Neuron (in vitro differentiated cells): ENCODE measurements at regions not wholly inside any gene's neighbourhood (a gene's known extent, or its start where the extent isn't known, plus 50 kb on each side); places are given as distances from the start of the nearest gene placed in this dataset.

Experiments
- H2AFZ ChIP-seq: one replicate; pipeline ENCODE4 v1.6.1; 2013; ENCODE audit warnings: low read depth, mild to moderate bottlenecking, inconsistent platforms, low read length, moderate library complexity
- H3K27me3 ChIP-seq: one replicate; pipeline ENCODE4 v1.6.1; 2013; ENCODE audit warnings: low read length; ENCODE audit not compliant: insufficient read depth
- H3K36me3 ChIP-seq: one replicate; pipeline ENCODE4 v1.6.1; 2013; ENCODE audit warnings: low read length; ENCODE audit not compliant: insufficient read depth
- H3K4me1 ChIP-seq: one replicate; pipeline ENCODE4 v1.6.1; 2013; ENCODE audit warnings: low read length; ENCODE audit not compliant: insufficient read depth
- H3K4me3 ChIP-seq: 2 replicates; pipeline ENCODE4 v1.5.1; 2013; ENCODE audit warnings: mild to moderate bottlenecking, low read length, moderate library complexity
- H3K9me3 ChIP-seq: one replicate; pipeline ENCODE4 v1.6.1; 2013; ENCODE audit warnings: low read length

GRCh38 chr17:17398188-17398942 is 78.4 kb upstream of the MED9 start:
- no peaks in the 10 kb centered on the region for H3K9me3 ChIP-seq
- no peaks in the 10 kb centered on the region for H3K4me1 ChIP-seq
- no peak overlapping the region for H3K4me3 ChIP-seq
- peaks cover 8% of the 10 kb centered on the region for H3K27me3 ChIP-seq
- H2AFZ ChIP-seq, result no peak overlapping the region
- no peaks in the 10 kb centered on the region for H3K36me3 ChIP-seq

GRCh38 chr17:17398943-17399926 is 77.6 kb upstream of the MED9 start:
- Histone ChIP-seq H3K4me1 (no peaks in the 10 kb centered on the region), H3K9me3 (no peaks in the 10 kb centered on the region), H2AFZ (no peak overlapping the region), H3K27me3 (peaks cover 11% of the 10 kb centered on the region), H3K36me3 (no peaks in the 10 kb centered on the region), H3K4me3 (no peak overlapping the region)

GRCh38 chr17:17400070-17400469 is 76.7 kb upstream of the MED9 start:
- no peak overlapping the region for H3K4me3 ChIP-seq
- no peaks in the 10 kb centered on the region for H3K36me3 ChIP-seq
- H3K27me3 ChIP-seq, result peaks cover 18% of the 10 kb centered on the region
- no peaks in the 10 kb centered on the region for H3K4me1 ChIP-seq
- H2AFZ ChIP-seq, result no peak overlapping the region
- H3K9me3 ChIP-seq, result no peaks in the 10 kb centered on the region

GRCh38 chr17:17400566-17401184 is 76.1 kb upstream of the MED9 start:
- Histone ChIP-seq H3K36me3 (no peaks in the 10 kb centered on the region), H3K9me3 (no peaks in the 10 kb centered on the region), H3K27me3 (peaks cover 24% of the 10 kb centered on the region), H2AFZ (no peak overlapping the region), H3K4me3 (no peak overlapping the region), H3K4me1 (no peaks in the 10 kb centered on the region)

- no peaks in the 10 kb centered on the region for H3K9me3 ChIP-seq
- H3K4me1 ChIP-seq, result peaks cover 4% of the 10 kb centered on the region
- peaks cover 26% of the 10 kb centered on the region for H3K27me3 ChIP-seq
- H3K36me3 ChIP-seq, result no peaks in the 10 kb centered on the region
- H3K4me3 ChIP-seq, result no peak overlapping the region
- H2AFZ ChIP-seq, result no peak overlapping the region
These were observed 75.5 kb upstream of the MED9 start for GRCh38 chr17:17401271-17401781.

- H3K4me3 ChIP-seq, result no peak overlapping the region
- H3K9me3 ChIP-seq, result no peaks in the 10 kb centered on the region
- peaks cover 4% of the 10 kb centered on the region for H3K4me1 ChIP-seq
- no peak overlapping the region for H2AFZ ChIP-seq
- H3K36me3 ChIP-seq, result no peaks in the 10 kb centered on the region
- H3K27me3 ChIP-seq, result peaks cover 26% of the 10 kb centered on the region
These were observed 74.2 kb upstream of the MED9 start for GRCh38 chr17:17402558-17402957.

- Histone ChIP-seq H3K27me3 (peaks cover 26% of the 10 kb centered on the region), H3K36me3 (no peaks in the 10 kb centered on the region), H2AFZ (no peak overlapping the region), H3K4me1 (peaks cover 4% of the 10 kb centered on the region), H3K9me3 (no peaks in the 10 kb centered on the region), H3K4me3 (no peak overlapping the region)
These were observed 73.7 kb upstream of the MED9 start for GRCh38 chr17:17403065-17403464.

GRCh38 chr17:17403899-17404576 is 72.8 kb upstream of the MED9 start:
- Histone ChIP-seq H3K27me3 (peaks cover 23% of the 10 kb centered on the region), H3K4me3 (no peak overlapping the region), H2AFZ (no peak overlapping the region), H3K4me1 (peaks cover 4% of the 10 kb centered on the region), H3K36me3 (no peaks in the 10 kb centered on the region), H3K9me3 (no peaks in the 10 kb centered on the region)

GRCh38 chr17:17405673-17406072 is 71.1 kb upstream of the MED9 start:
- Histone ChIP-seq H3K27me3 (peaks cover 22% of the 10 kb centered on the region), H3K4me3 (no peak overlapping the region), H3K36me3 (no peaks in the 10 kb centered on the region), H3K9me3 (no peaks in the 10 kb centered on the region), H2AFZ (no peak overlapping the region), H3K4me1 (peaks cover 4% of the 10 kb centered on the region)

GRCh38 chr17:17406225-17406624 is 70.6 kb upstream of the MED9 start:
- no peaks in the 10 kb centered on the region for H3K9me3 ChIP-seq
- no peak overlapping the region for H3K4me3 ChIP-seq
- no peak overlapping the region for H2AFZ ChIP-seq
- H3K27me3 ChIP-seq, result peaks cover 22% of the 10 kb centered on the region
- no peaks in the 10 kb centered on the region for H3K36me3 ChIP-seq
- peaks cover 4% of the 10 kb centered on the region for H3K4me1 ChIP-seq

GRCh38 chr17:17408236-17408794 is 68.5 kb upstream of the MED9 start:
- Histone ChIP-seq H3K9me3 (peaks cover 1% of the 10 kb centered on the region), H3K36me3 (no peaks in the 10 kb centered on the region), H3K4me3 (no peak overlapping the region), H3K27me3 (peaks cover 22% of the 10 kb centered on the region), H3K4me1 (peaks cover 4% of the 10 kb centered on the region), H2AFZ (no peak overlapping the region)

GRCh38 chr17:17410357-17410756 is 66.4 kb upstream of the MED9 start:
- Histone ChIP-seq H3K9me3 (peaks cover 1% of the 10 kb centered on the region), H3K4me3 (no peak overlapping the region), H3K4me1 (peaks cover 4% of the 10 kb centered on the region), H3K27me3 (peaks cover 9% of the 10 kb centered on the region), H2AFZ (no peak overlapping the region), H3K36me3 (no peaks in the 10 kb centered on the region)
